Upper lobe of left lung (tissue), 6 donors: ENCODE measurements at regions not wholly inside any gene's neighbourhood (a gene's known extent, or its start where the extent isn't known, plus 50 kb on each side); places are given as distances from the start of the nearest gene placed in this dataset.
A peak's percentile ranks its signal among the peaks of the same experiment; 100 is the strongest.

Experiments
- ATAC-seq, 2 donors: fragments of 200-7000 bp; cut with Tn5 transposase; one replicate each; pipeline ENCODE4 v1.9.1; 2022; ENCODE audit warnings: mild to moderate bottlenecking in 2 of 2, moderate library complexity in 2 of 2; ENCODE audit not compliant: low FRiP score in 2 of 2
- DNase-seq, 2 donors: peaks; one replicate each; pipeline ENCODE4 v3.0.0-alpha.2; 2019 to 2020
- H3K27ac ChIP-seq, 4 donors: fragments of 200-600 bp; sonication (generic); one replicate each; pipeline ENCODE4 v1.5.1; 2016 to 2019
- H3K27me3 ChIP-seq, 4 donors: fragments of 200-600 bp; sonication (generic); one replicate each; pipeline ENCODE4 v1.5.1; 2017 to 2019
- H3K36me3 ChIP-seq, 4 donors: fragments of 200-600 bp; sonication (generic); one replicate each; pipeline ENCODE4 v1.5.1; 2016 to 2019
- H3K4me1 ChIP-seq, 4 donors: fragments of 200-600 bp; sonication (generic); one replicate each; pipeline ENCODE4 v1.5.1; 2018 to 2019
- H3K4me3 ChIP-seq, 4 donors: fragments of 200-600 bp; sonication (generic); one replicate each; pipeline ENCODE4 v1.5.1; 2017 to 2019; ENCODE audit warnings: mild to moderate bottlenecking in 2 of 4, moderate library complexity in 1 of 4
- H3K9me3 ChIP-seq, 4 donors: fragments of 200-600 bp; sonication (generic); one replicate each; pipeline ENCODE4 v1.5.1; 2018 to 2019
- EP300 ChIP-seq, 4 donors: sonication (generic); formaldehyde crosslinking; IDR thresholded peaks; one replicate each; pipeline ENCODE4 v1.5.1; 2017; ENCODE audit warnings: antibody characterized with exemption in 4 of 4, control low read depth in 2 of 4
- POLR2A ChIP-seq, 4 donors: fragments of 450-650 bp; IDR thresholded peaks; one replicate each; pipeline ENCODE4 v1.5.1; 2016 to 2017; ENCODE audit warnings: antibody characterized with exemption in 4 of 4, mild to moderate bottlenecking in 2 of 4
- POLR2AphosphoS5 ChIP-seq, 2 donors: sonication (generic); formaldehyde crosslinking; IDR thresholded peaks; one replicate each; pipeline ENCODE4 v1.5.1; 2017; ENCODE audit warnings: antibody characterized with exemption in 2 of 2
- WGBS, 2 donors: methylation state at CpG; one replicate each; pipeline ENCODE4 v1.1.5; 2017 to 2018; 5-methylcytosine and 5-hydroxymethylcytosine counted together
- TF ChIP-seq, protein P1 (sequence below), 6 experiments: fragments of 450-650 bp in 4 of 6; fragments of 200-600 bp in 2 of 6; sonication (generic) in 2 of 6; IDR thresholded peaks; one replicate each; pipeline ENCODE4 v1.5.1; 2016 to 2019; ENCODE audit warnings: antibody characterized with exemption in 6 of 6
- donor health status: DM: no; HTN: no; CAD: no; lungs with moderate emphysema.
- donor health status: DM: no; HTN: yes; CAD: no; lungs with severe emphysema.

DNA sequence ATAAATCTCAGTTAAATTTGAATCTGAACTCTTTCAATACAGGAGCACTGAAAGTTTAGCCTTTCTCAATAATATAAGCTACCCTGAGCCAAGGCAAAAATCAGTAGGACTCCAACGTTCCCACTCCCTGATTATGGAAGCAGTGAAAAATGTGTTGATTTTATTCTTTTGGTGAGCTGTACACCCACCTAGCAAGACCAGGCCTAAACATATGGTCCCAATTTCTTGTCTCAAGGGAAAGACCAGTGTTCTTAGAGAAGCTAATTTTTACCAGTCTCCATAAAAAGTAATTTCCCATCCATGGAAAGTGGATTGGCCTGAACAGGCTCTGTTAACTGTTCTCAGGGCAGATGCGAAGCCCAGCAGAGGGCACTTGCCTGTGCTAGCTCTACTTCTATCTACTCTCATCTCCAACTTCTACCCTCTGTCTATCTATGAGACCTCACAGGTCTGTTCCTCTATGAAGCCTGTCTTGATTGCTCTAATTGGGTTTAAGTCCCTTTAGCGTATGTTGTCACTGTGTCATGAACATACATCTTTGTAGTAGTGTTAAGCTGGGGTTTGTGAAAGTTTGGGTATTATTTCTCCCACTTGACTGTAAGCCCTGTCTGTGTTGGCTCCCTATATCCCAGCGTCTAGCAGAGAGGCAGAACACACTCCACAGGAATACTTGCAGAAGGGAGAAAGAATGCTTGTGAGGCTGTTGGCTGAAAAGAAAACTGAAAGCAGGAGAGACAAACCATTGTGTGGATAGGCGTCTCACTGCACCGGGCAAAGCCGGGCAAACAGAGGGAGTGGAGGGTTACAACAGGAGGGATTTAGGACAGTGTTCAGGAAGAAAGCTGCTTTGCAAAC lies 167.1 kb upstream of the MAF start:
- Histone ChIP-seq H3K4me1 (peaks cover 14 to 36% (median 19%) of the 10 kb centered on the region in 4 donors), H3K36me3 (no peaks in the 10 kb centered on the region), H3K4me3 (peak overlapping the region in 3 of 4 donors; percentile 25 to 37 (median 37)), H3K9me3 (no peaks in the 10 kb centered on the region), H3K27me3 (no peaks in the 10 kb centered on the region), H3K27ac (peak overlapping the region; percentile 68 to 87 (median 76))
- DNase-seq = no peak
- ATAC-seq = peak in 1 of 2 donors; percentile 30
- TF ChIP-seq EP300 (IDR thresholded peaks at IDR 0.05) (no peak), POLR2A (IDR thresholded peaks at IDR 0.05) (peak in 1 of 4 donors; percentile 28)
- 42 to 47% methylated on average over 7 of the region's 7 CpGs for WGBS, 2 donors

DNA sequence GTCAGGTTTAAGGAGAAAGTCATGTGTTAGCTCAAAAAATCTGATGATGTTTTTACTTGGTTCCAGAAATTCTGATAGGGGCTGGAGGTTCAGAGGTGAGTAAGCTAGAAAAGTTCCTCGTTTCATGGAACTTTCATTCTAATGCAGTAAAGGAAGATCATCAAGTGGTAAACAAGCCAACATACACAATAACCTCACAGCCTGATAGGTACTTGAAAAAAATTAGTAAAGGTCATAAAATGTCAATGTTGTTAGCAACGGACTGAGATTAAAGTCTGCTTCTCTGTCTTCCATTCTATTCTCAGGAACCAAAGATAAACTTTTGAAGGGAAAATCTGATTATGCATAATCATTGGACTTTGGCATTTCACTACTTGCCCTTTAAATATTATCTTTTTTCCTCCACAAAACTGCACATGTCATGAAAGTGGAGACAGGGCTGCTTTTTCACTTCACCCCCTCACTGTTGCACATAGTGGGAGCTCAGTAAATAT lies 165.4 kb upstream of the MAF start:
- no peak for ATAC-seq

DNA sequence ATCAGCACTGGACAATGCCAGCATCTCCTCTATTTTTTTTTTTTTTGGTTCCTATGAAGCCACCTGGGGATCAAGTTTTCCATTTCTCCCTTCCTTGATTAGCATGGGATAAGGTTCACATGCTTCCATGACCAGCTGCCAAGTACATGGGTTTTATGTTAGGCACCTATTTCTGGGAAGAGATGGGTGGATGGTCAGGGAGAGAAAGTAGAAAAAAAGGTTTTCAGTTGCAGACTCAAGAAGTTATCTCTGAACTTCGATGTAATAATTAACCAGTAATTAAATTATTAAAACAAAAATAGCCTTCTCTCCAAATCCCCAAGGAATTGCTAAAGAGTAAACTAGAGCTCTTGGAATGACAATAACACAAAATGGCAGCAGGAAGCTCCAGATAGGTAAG lies 164.9 kb upstream of the MAF start:
- H3K9me3 ChIP-seq = no peaks in the 10 kb centered on the region
- DNase-seq (no peak), ATAC-seq (no peak)
- H3K4me1 ChIP-seq = peaks cover 12 to 25% (median 18%) of the 10 kb centered on the region in 4 donors
- no peaks in the 10 kb centered on the region for H3K36me3 ChIP-seq
- no peak overlapping the region for H3K4me3 ChIP-seq
- TF ChIP-seq POLR2A (IDR thresholded peaks at IDR 0.05) = no peak
- TF ChIP-seq POLR2AphosphoS5 (IDR thresholded peaks at IDR 0.05) = no peak
- TF ChIP-seq, protein P1, sequence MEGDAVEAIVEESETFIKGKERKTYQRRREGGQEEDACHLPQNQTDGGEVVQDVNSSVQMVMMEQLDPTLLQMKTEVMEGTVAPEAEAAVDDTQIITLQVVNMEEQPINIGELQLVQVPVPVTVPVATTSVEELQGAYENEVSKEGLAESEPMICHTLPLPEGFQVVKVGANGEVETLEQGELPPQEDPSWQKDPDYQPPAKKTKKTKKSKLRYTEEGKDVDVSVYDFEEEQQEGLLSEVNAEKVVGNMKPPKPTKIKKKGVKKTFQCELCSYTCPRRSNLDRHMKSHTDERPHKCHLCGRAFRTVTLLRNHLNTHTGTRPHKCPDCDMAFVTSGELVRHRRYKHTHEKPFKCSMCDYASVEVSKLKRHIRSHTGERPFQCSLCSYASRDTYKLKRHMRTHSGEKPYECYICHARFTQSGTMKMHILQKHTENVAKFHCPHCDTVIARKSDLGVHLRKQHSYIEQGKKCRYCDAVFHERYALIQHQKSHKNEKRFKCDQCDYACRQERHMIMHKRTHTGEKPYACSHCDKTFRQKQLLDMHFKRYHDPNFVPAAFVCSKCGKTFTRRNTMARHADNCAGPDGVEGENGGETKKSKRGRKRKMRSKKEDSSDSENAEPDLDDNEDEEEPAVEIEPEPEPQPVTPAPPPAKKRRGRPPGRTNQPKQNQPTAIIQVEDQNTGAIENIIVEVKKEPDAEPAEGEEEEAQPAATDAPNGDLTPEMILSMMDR (IDR thresholded peaks at IDR 0.05) = no peak
- TF ChIP-seq EP300 (IDR thresholded peaks at IDR 0.05) = no peak
- H3K27me3 ChIP-seq = no peaks in the 10 kb centered on the region
- no peak overlapping the region for H3K27ac ChIP-seq
- WGBS, 2 donors = 79 to 86% methylated on average over 1 of the region's 1 CpG

More for the DNA sequence above, 165.4 kb upstream of the MAF start:
- TF ChIP-seq, protein P1 (IDR thresholded peaks at IDR 0.05) = no peak
- TF ChIP-seq POLR2A (IDR thresholded peaks at IDR 0.05) (no peak), POLR2AphosphoS5 (IDR thresholded peaks at IDR 0.05) (no peak), EP300 (IDR thresholded peaks at IDR 0.05) (no peak)
- Histone ChIP-seq H3K27ac (no peak overlapping the region), H3K27me3 (no peaks in the 10 kb centered on the region), H3K9me3 (no peaks in the 10 kb centered on the region), H3K4me3 (no peak overlapping the region), H3K36me3 (no peaks in the 10 kb centered on the region), H3K4me1 (peaks cover 14 to 29% (median 19%) of the 10 kb centered on the region in 4 donors)
- DNase-seq = no peak
- WGBS, 2 donors = 82 to 89% methylated on average over 2 of the region's 2 CpGs

DNA sequence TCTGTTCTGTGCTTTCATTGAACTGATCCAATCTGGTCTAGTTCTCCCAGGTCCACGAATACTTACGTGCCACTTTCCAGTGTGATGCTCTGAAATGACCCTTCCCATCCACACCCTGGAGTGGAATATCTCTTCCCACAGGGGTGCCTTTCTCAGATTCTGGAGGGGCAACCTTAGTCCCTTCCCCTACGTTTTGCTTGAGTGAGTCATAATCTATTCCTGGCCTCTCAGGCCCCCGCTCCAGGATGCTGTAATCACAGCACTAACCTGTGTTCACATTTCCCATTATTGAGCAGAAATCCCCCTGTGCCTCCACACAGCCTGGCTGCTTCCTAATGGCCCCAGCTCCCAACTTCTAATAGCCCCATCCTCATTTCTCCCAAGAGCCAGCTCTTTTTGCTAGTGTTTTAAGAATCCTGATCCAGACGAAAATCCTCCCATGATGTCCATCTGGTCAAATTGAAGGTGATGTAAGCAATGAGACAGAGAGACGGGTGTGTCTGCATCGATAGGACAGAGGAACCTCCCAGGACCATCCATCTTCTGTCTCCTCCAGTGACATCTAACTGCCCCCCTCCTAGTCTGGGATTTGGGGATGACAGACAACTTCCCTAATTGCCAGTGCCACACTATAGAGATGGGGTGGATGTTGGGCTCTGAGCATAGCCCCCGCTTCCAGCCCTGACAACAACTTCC lies 164.0 kb upstream of the MAF start:
- no peak for ATAC-seq
- no peaks in the 10 kb centered on the region for H3K27me3 ChIP-seq
- H3K4me1 ChIP-seq = peaks cover 6 to 18% (median 15%) of the 10 kb centered on the region in 4 donors
- WGBS, 2 donors = 68 to 77% methylated on average over 8 of the region's 8 CpGs
- no peaks in the 10 kb centered on the region for H3K9me3 ChIP-seq
- H3K36me3 ChIP-seq = no peaks in the 10 kb centered on the region
- TF ChIP-seq, protein P1 (IDR thresholded peaks at IDR 0.05) = no peak
- TF ChIP-seq POLR2AphosphoS5 (IDR thresholded peaks at IDR 0.05) (no peak), EP300 (IDR thresholded peaks at IDR 0.05) (no peak), POLR2A (IDR thresholded peaks at IDR 0.05) (no peak)
- no peak overlapping the region for H3K4me3 ChIP-seq
- H3K27ac ChIP-seq = no peak overlapping the region
- DNase-seq = no peak

DNA sequence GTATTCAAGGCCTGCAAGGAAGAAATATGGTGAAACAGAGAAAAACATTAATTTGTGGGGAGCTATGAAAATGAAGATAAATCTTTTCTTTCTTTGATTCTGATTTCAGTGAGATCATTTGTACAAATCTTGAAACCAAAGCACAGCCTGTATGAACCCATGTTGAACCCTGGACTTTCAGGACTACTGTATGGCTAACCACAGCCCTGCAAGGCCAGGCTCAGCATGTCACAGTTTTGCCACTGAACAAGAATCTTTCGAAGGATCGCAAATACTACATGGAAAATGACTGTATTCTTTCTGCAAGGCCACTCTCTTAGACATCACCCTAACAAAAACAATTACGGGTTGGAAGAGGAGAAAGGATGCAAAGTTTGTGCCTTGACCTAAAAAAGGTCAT lies 161.7 kb upstream of the MAF start:
- no peak overlapping the region for H3K27ac ChIP-seq
- TF ChIP-seq POLR2AphosphoS5 (IDR thresholded peaks at IDR 0.05) (no peak), EP300 (IDR thresholded peaks at IDR 0.05) (no peak), POLR2A (IDR thresholded peaks at IDR 0.05) (no peak)
- TF ChIP-seq, protein P1 (IDR thresholded peaks at IDR 0.05) = no peak
- no peak for ATAC-seq
- DNase-seq = no peak
- no peaks in the 10 kb centered on the region for H3K27me3 ChIP-seq
- H3K9me3 ChIP-seq = no peaks in the 10 kb centered on the region
- no peak overlapping the region for H3K4me3 ChIP-seq
- no peaks in the 10 kb centered on the region for H3K4me1 ChIP-seq
- no peaks in the 10 kb centered on the region for H3K36me3 ChIP-seq
- WGBS, 2 donors = 92 to 100% methylated on average over 3 of the region's 3 CpGs
